ENCODE measurements at regions not wholly inside any gene's neighbourhood (a gene's known extent, or its start where the extent isn't known, plus 50 kb on each side); places are given as distances from the start of the nearest gene placed in this dataset.

DNA sequence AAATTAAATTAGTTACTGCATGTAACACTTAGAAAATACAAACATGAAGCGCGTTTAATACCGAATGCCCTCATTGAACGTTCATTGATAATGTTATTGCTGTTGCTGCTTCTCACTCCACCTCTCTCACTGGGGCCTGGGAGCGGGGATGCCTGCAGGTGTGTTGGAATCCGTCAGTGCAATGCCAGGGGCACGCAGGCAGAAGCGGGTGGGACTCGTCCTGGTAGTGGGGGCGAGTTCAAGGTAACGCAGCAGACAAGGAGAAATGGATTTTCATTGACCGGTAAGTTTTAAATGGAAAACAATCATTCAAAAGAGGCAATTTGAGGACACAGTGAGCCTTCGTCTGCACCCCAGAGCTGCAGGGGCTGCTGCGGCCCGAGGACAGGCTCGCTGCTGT lies 71.2 kb upstream of the AFDN start:
- no peak overlapping the region for H3K27ac ChIP-seq
- no peak overlapping the region for H3K9ac ChIP-seq
- H3K4me3 ChIP-seq (ENCODE audit: low read depth, low read length): no peak overlapping the region
- no peaks in the 10 kb centered on the region for H3K79me2 ChIP-seq
- H3K4me2 ChIP-seq (ENCODE audit: low read length): no peak overlapping the region
- H3K27me3 ChIP-seq (ENCODE audit: control insufficient read depth, insufficient read depth, low read length): no peaks in the 10 kb centered on the region
- H3K36me3 ChIP-seq (ENCODE audit: control insufficient read depth, insufficient read depth, low read length): no peaks in the 10 kb centered on the region
- peaks cover 2% of the 10 kb centered on the region for H3K4me1 ChIP-seq
- no peak overlapping the region for H2AFZ ChIP-seq
- H3K9me3 ChIP-seq (ENCODE audit: control insufficient read depth, low read length): no peaks in the 10 kb centered on the region
- TF ChIP-seq, protein P1, sequence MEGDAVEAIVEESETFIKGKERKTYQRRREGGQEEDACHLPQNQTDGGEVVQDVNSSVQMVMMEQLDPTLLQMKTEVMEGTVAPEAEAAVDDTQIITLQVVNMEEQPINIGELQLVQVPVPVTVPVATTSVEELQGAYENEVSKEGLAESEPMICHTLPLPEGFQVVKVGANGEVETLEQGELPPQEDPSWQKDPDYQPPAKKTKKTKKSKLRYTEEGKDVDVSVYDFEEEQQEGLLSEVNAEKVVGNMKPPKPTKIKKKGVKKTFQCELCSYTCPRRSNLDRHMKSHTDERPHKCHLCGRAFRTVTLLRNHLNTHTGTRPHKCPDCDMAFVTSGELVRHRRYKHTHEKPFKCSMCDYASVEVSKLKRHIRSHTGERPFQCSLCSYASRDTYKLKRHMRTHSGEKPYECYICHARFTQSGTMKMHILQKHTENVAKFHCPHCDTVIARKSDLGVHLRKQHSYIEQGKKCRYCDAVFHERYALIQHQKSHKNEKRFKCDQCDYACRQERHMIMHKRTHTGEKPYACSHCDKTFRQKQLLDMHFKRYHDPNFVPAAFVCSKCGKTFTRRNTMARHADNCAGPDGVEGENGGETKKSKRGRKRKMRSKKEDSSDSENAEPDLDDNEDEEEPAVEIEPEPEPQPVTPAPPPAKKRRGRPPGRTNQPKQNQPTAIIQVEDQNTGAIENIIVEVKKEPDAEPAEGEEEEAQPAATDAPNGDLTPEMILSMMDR (IDR thresholded peaks at IDR 0.05): no peak

DNA sequence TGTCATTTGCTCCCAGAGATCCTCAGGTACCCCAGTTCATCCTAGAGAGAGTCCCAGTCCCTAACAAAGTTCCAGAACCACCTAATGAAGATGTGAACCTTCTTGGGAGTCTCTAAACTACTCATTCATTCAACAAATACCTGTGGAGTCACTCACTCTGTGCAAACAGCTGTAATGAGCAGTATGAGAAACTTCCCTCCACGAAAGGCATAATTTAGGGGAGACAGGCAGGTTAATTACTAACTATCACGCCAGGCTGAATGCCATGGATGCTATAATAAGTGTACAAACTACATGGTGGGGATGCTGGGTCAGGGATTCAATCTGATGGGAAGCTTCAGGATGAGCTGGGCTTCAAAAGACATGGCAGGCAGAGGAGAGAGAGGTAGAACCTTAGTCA lies 70.1 kb upstream of the AFDN start:
- H3K4me1 ChIP-seq: no peaks in the 10 kb centered on the region
- TF ChIP-seq, protein P1 (IDR thresholded peaks at IDR 0.05): no peak
- no peak overlapping the region for H3K4me3 ChIP-seq (ENCODE audit: low read depth, low read length)
- H3K27me3 ChIP-seq (ENCODE audit: control insufficient read depth, insufficient read depth, low read length): no peaks in the 10 kb centered on the region
- H3K36me3 ChIP-seq (ENCODE audit: control insufficient read depth, insufficient read depth, low read length): no peaks in the 10 kb centered on the region
- no peak overlapping the region for H3K27ac ChIP-seq
- H3K9ac ChIP-seq: no peak overlapping the region
- H3K9me3 ChIP-seq (ENCODE audit: control insufficient read depth, low read length): no peaks in the 10 kb centered on the region
- H3K4me2 ChIP-seq (ENCODE audit: low read length): no peak overlapping the region
- no peak overlapping the region for H2AFZ ChIP-seq
- no peaks in the 10 kb centered on the region for H3K79me2 ChIP-seq

DNA sequence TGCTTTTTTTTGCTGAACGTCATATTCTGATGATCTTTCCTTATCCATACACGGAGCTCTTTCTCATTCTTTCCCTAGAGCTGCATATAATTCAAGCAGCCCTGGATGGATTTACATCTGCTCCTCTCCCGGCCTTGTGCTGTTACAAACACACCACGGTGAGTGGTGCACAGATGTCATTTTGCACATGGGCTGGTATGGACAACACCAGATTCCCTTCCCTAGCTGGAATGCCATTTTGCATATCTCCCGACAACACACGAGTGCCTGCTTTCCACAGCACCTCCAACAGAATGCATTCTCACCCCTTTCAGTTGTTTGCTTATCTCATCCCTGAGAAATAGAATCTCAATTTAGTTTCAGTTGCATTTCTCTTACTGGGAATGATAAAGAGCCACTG lies 69.5 kb upstream of the AFDN start:
- Histone ChIP-seq H3K4me3 (ENCODE audit: low read depth, low read length) (no peak overlapping the region), H3K79me2 (no peaks in the 10 kb centered on the region), H3K4me1 (no peaks in the 10 kb centered on the region), H3K4me2 (ENCODE audit: low read length) (no peak overlapping the region), H3K27me3 (ENCODE audit: control insufficient read depth, insufficient read depth, low read length) (no peaks in the 10 kb centered on the region), H3K36me3 (ENCODE audit: control insufficient read depth, insufficient read depth, low read length) (no peaks in the 10 kb centered on the region), H3K9me3 (ENCODE audit: control insufficient read depth, low read length) (no peaks in the 10 kb centered on the region), H3K27ac (no peak overlapping the region), H2AFZ (no peak overlapping the region), H3K9ac (no peak overlapping the region)
- TF ChIP-seq, protein P1 (IDR thresholded peaks at IDR 0.05): no peak

DNA sequence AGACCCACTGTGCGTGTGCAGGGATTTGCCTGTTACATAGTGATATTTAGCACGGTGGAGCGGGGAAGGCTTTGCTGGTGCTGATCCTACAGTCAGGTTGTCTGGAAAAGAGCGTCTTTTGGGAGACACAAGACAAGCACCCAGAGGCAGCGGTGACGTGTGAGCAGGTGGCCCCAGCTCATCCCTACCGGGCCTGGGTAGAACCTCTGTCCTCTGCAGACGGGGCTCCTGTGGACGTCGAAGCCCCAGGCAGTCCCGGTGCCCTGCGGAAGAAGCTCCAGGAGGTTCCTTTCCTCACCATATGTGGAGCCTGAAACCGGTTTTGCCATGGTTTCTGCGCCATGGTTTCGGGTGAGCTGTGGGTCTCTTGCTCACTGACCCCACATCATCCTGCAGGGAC lies 68.9 kb upstream of the AFDN start:
- H3K36me3 ChIP-seq (ENCODE audit: control insufficient read depth, insufficient read depth, low read length): no peaks in the 10 kb centered on the region
- H3K4me2 ChIP-seq (ENCODE audit: low read length): no peak overlapping the region
- no peaks in the 10 kb centered on the region for H3K9me3 ChIP-seq (ENCODE audit: control insufficient read depth, low read length)
- H3K27ac ChIP-seq: no peak overlapping the region
- no peak overlapping the region for H2AFZ ChIP-seq
- H3K4me1 ChIP-seq: no peaks in the 10 kb centered on the region
- TF ChIP-seq, protein P1 (IDR thresholded peaks at IDR 0.05): no peak
- no peaks in the 10 kb centered on the region for H3K27me3 ChIP-seq (ENCODE audit: control insufficient read depth, insufficient read depth, low read length)
- no peaks in the 10 kb centered on the region for H3K79me2 ChIP-seq
- no peak overlapping the region for H3K9ac ChIP-seq
- no peak overlapping the region for H3K4me3 ChIP-seq (ENCODE audit: low read depth, low read length)

DNA sequence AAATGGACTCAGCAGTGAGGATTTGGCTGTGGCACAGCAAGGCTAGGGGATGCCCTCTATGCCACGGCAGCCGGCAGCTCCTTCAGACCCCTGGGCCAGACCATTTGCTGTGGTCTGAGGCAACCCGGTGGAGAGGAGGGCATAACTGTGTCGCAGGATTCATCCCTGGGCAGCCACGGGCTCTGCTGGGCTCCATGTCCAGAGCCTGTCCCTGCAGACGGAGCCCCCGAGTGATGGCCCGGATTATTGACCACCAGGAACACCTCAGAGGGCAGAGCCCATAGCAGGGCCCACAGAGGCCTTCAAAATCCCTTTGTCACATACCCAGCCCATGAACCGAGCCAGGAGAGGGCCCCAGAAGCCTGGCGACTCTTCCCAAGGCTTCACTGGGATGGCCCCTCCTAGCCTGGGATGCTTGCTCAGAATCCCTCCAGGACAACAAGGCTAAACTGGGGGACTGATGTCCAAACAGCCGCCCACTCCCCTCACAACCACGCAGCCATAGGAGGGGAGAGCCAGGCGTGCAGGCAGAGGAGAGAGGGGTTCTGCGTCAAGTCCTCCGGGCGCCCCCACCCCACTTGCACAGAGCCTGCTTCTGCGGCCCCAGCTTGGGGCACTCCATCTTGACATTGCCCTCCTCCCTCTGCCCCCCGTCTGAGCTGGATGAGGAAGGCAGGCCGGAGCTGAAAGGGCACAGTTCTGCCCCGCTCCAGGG lies 68.2 kb upstream of the AFDN start:
- H3K36me3 ChIP-seq (ENCODE audit: control insufficient read depth, insufficient read depth, low read length): no peaks in the 10 kb centered on the region
- H2AFZ ChIP-seq: no peak overlapping the region
- no peaks in the 10 kb centered on the region for H3K9me3 ChIP-seq (ENCODE audit: control insufficient read depth, low read length)
- H3K4me3 ChIP-seq (ENCODE audit: low read depth, low read length): no peak overlapping the region
- TF ChIP-seq, protein P1 (IDR thresholded peaks at IDR 0.05): no peak
- H3K79me2 ChIP-seq: no peaks in the 10 kb centered on the region
- no peak overlapping the region for H3K4me2 ChIP-seq (ENCODE audit: low read length)
- H3K27me3 ChIP-seq (ENCODE audit: control insufficient read depth, insufficient read depth, low read length): no peaks in the 10 kb centered on the region
- H3K27ac ChIP-seq: no peak overlapping the region
- no peaks in the 10 kb centered on the region for H3K4me1 ChIP-seq
- no peak overlapping the region for H3K9ac ChIP-seq
